ENCODE measurements at regions not wholly inside any gene's neighbourhood (a gene's known extent, or its start where the extent isn't known, plus 50 kb on each side); places are given as distances from the start of the nearest gene placed in this dataset.

DNA sequence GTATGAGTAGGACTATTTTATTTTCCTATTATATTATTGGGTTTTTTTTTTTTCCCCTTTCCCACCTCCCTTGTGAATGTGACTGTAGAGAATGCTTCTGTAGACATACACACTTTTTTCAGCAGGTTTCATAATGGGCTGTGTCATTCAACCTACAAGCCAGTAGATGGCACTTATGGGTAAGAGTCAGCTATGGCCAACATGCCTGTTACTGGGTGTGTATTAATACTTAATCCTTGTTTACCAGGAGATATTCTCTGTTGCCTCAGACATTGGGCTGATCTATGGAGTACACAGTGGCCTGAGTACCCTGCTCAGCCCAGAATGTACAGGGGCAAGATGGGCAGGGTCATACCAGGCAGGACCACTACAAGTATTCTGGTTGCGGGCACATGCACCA is 382.5 kb downstream of the EPHA7 start:
- Histone ChIP-seq H3K4me1 (ENCODE audit: control insufficient read depth in 1 of 2, low read depth in 2 of 2) (no peaks in the 10 kb centered on the region), H3K27me3 (replicated peaks; ENCODE audit: insufficient read depth) (no peaks in the 10 kb centered on the region), H3K9me3 (peaks cover 7% of the 10 kb centered on the region), H3K36me3 (no peaks in the 10 kb centered on the region), H3K27ac (no peak overlapping the region), H3K4me3 (no peak overlapping the region)
- DNase-seq (ENCODE audit: low spot score) (no peak), ATAC-seq (ENCODE audit: insufficient number of reproducible peaks, low FRiP score, low read depth) (no peak)
- TF ChIP-seq CTCF (IDR thresholded peaks at IDR 0.05) = no peak

DNA sequence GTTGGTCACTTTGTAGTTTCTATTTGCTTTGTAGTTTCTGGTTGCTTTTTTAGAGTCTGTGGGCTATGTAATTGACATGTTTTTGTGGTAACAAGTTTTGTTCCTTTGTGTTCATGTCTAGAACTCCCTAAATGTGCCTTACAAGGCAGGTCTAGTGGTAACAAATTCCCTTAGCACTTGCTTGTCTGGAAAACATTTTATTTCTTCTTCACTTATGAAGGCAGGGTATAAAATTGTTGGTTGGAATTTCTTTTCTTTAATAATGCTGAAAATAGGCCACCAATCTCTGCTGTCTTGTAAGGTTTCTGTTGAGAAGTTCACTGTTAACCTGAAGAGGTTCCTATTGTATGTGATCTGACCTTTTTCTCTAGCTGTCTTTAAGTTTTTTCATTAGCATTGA is 383.6 kb downstream of the EPHA7 start:
- TF ChIP-seq CTCF (IDR thresholded peaks at IDR 0.05) = no peak
- ATAC-seq (ENCODE audit: insufficient number of reproducible peaks, low FRiP score, low read depth) = no peak

GRCh38 chr6:93021235-93021915 is 398.0 kb downstream of the EPHA7 start:
- no peaks in the 10 kb centered on the region for H3K27me3 ChIP-seq (replicated peaks; ENCODE audit: insufficient read depth)
- ATAC-seq (ENCODE audit: insufficient number of reproducible peaks, low FRiP score, low read depth) (no peak), DNase-seq (ENCODE audit: low spot score) (no peak)
- no peaks in the 10 kb centered on the region for H3K4me1 ChIP-seq (ENCODE audit: control insufficient read depth in 1 of 2, low read depth in 2 of 2)
- no peak overlapping the region for H3K27ac ChIP-seq
- H3K36me3 ChIP-seq = no peaks in the 10 kb centered on the region
- H3K9me3 ChIP-seq = no peaks in the 10 kb centered on the region
- TF ChIP-seq CTCF (IDR thresholded peaks at IDR 0.05) = no peak
- H3K4me3 ChIP-seq = no peak overlapping the region

More for the DNA sequence above, 383.6 kb downstream of the EPHA7 start:
- DNase-seq (ENCODE audit: low spot score) = no peak
- Histone ChIP-seq H3K27ac (no peak overlapping the region), H3K4me1 (ENCODE audit: control insufficient read depth in 1 of 2, low read depth in 2 of 2) (no peaks in the 10 kb centered on the region), H3K4me3 (no peak overlapping the region), H3K27me3 (replicated peaks; ENCODE audit: insufficient read depth) (no peaks in the 10 kb centered on the region), H3K9me3 (peaks cover 7% of the 10 kb centered on the region), H3K36me3 (no peaks in the 10 kb centered on the region)

DNA sequence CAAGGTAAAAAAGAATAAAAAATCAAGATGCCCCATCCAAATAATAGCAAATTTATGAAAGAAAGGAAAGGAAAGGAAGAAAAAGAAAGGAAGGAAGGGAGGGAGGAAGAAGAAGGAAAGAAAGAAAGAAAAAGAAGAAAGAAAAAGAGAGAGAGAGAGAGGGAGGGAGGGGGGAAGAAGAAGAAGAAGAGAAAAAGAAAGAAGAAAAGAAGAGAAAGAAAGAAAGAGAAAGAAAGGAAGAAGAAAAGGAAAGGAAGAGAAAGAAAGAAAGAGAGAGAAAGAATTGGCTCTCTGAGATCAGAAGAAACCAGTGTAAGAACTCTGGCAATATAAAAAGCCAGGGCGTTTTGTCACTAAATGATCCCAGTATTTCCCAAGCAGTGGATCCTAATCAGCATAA is 401.7 kb downstream of the EPHA7 start:
- Histone ChIP-seq H3K27me3 (replicated peaks; ENCODE audit: insufficient read depth) (no peaks in the 10 kb centered on the region), H3K4me3 (no peak overlapping the region), H3K4me1 (ENCODE audit: control insufficient read depth in 1 of 2, low read depth in 2 of 2) (no peaks in the 10 kb centered on the region), H3K27ac (no peak overlapping the region), H3K9me3 (no peaks in the 10 kb centered on the region), H3K36me3 (no peaks in the 10 kb centered on the region)
- DNase-seq (ENCODE audit: low spot score) (no peak), ATAC-seq (ENCODE audit: insufficient number of reproducible peaks, low FRiP score, low read depth) (no peak)
- TF ChIP-seq CTCF (IDR thresholded peaks at IDR 0.05) = no peak

DNA sequence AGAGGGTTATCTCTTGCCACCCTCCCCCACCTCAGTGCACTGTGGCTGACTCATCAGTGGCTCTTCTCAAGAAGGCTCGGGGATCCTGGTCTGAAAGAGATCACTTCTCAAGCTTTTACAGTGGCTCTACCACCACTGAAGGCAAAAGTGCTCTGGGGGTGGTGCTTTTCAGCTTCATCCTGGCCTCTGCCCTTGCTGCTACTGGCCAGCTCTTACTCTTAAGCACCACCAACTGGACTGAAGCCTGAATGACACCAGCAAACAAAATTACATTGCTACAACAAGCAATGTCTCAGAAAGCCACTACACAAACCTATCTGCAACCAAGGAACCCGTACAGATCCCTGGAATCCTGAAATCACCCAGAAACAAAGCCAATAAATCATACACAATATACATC is 402.1 kb downstream of the EPHA7 start:
- Histone ChIP-seq H3K4me1 (ENCODE audit: control insufficient read depth in 1 of 2, low read depth in 2 of 2) (no peaks in the 10 kb centered on the region), H3K27me3 (replicated peaks; ENCODE audit: insufficient read depth) (no peaks in the 10 kb centered on the region), H3K27ac (no peak overlapping the region), H3K4me3 (no peak overlapping the region), H3K9me3 (no peaks in the 10 kb centered on the region), H3K36me3 (no peaks in the 10 kb centered on the region)
- TF ChIP-seq CTCF (IDR thresholded peaks at IDR 0.05) = no peak
- DNase-seq (ENCODE audit: low spot score) (no peak), ATAC-seq (ENCODE audit: insufficient number of reproducible peaks, low FRiP score, low read depth) (no peak)

Data from thoracic aorta (tissue), 2 donors.